Gastrocnemius medialis (tissue), 4 donors: ENCODE measurements at regions not wholly inside any gene's neighbourhood (a gene's known extent, or its start where the extent isn't known, plus 50 kb on each side); places are given as distances from the start of the nearest gene placed in this dataset.
"Not testable (repeated sequence)": the region's sequence is repeated elsewhere in the genome, so short reads cannot be mapped to it uniquely, and the experiment has no call there.

Source experiments
- ATAC-seq, 2 donors: fragments of 150-250 bp; one replicate each; pipeline ENCODE4 v1.9.1; 2016
- DNase-seq, 2 donors: peaks; one replicate each; pipeline ENCODE4 v3.0.0-alpha.2; 2019
- H3K27ac ChIP-seq, 4 donors: fragments of 200-600 bp; sonication (generic); 1 replicate in 1 of 4; 2 replicates in 3 of 4; pipeline ENCODE4 v1.5.1; 2016 to 2018; ENCODE audit warnings: mild to moderate bottlenecking in 2 of 4, moderate library complexity in 1 of 4
- H3K27me3 ChIP-seq, 3 donors: fragments of 200-600 bp; sonication (generic) in 2 of 3; 1 replicate in 1 of 3; 2 replicates in 2 of 3; pipeline versions ENCODE4 v1.5.1 to v1.6.0; 2016 to 2019; ENCODE audit warnings: mild to moderate bottlenecking in 1 of 3, moderate library complexity in 1 of 3
- H3K36me3 ChIP-seq, 2 donors: fragments of 200-600 bp; sonication (generic) in 1 of 2; one replicate each; pipeline ENCODE4 v1.5.1; 2017 to 2018
- H3K4me1 ChIP-seq, 2 donors: fragments of 200-600 bp; sonication (generic) in 1 of 2; one replicate each; pipeline ENCODE4 v1.5.1; 2016 to 2017; ENCODE audit warnings: mild to moderate bottlenecking in 2 of 2
- H3K4me3 ChIP-seq, 4 donors: fragments of 200-600 bp; sonication (generic) in 3 of 4; 1 replicate in 1 of 4; 2 replicates in 3 of 4; pipeline ENCODE4 v1.5.1; 2016 to 2019; ENCODE audit warnings: mild to moderate bottlenecking in 2 of 4
- H3K9me3 ChIP-seq, 3 donors: fragments of 200-600 bp; sonication (generic) in 2 of 3; 1 replicate in 1 of 3; 2 replicates in 2 of 3; pipeline ENCODE4 v1.5.1; 2016 to 2019
- CTCF ChIP-seq, 5 experiments: fragments of 450-650 bp in 3 of 5; fragments of 200-600 bp in 2 of 5; sonication (generic) in 2 of 5; IDR thresholded peaks in 4 of 5; conservative IDR thresholded peaks in 1 of 5; 1 replicate in 4 of 5; 2 replicates in 1 of 5; pipeline ENCODE4 v1.5.1; 2016 to 2019; ENCODE audit warnings: antibody characterized with exemption in 5 of 5, mild to moderate bottlenecking in 3 of 5, moderate library complexity in 3 of 5
- POLR2A ChIP-seq, 2 donors: fragments of 450-650 bp; IDR thresholded peaks; one replicate each; pipeline ENCODE4 v1.6.1; 2017; ENCODE audit warnings: antibody characterized with exemption in 2 of 2, mild to moderate bottlenecking in 2 of 2, moderate library complexity in 2 of 2
- in situ Hi-C, 4 donors: fragments of 200-750 bp; cut with MboI; loops; one replicate each; pipeline versions ENCODE4 v1.15.0 to v1.8.0; 2017; ENCODE audit warnings: low sequenced_read_pairs in 4 of 4
- intact Hi-C: fragments of 100-400 bp; cut with DNase I; formaldehyde crosslinking; loops from one replicate; pipeline ENCODE4 v1.15.1; 2023; ENCODE audit warnings: low total_unique reads

- no peaks in the 10 kb centered on the region for H3K36me3 ChIP-seq
- no peaks in the 10 kb centered on the region for H3K4me1 ChIP-seq
- no peaks in the 10 kb centered on the region for H3K27me3 ChIP-seq
- no peak overlapping the region for H3K27ac ChIP-seq
- H3K9me3 ChIP-seq, result no peaks in the 10 kb centered on the region
- TF ChIP-seq CTCF (IDR thresholded peaks at IDR 0.05 in 4 of 5, conservative IDR thresholded peaks at IDR 0.05 in 1 of 5) (no peak), POLR2A (IDR thresholded peaks at IDR 0.05) (no peak)
- no peak for DNase-seq
- intact Hi-C loops, result no loop called here
- no peak overlapping the region for H3K4me3 ChIP-seq
- in situ Hi-C loops, result no loop called here
- ATAC-seq, result no peak
These were observed 586.3 kb upstream of the RAG2 start for GRCh38 chr11:37184326-37184725.

- in situ Hi-C loops (no loop called here), intact Hi-C loops (no loop called here)
- no peaks in the 10 kb centered on the region for H3K9me3 ChIP-seq
- no peaks in the 10 kb centered on the region for H3K36me3 ChIP-seq
- no peaks in the 10 kb centered on the region for H3K4me1 ChIP-seq
- no peak overlapping the region for H3K4me3 ChIP-seq
- TF ChIP-seq POLR2A (IDR thresholded peaks at IDR 0.05), result no peak
- TF ChIP-seq CTCF (IDR thresholded peaks at IDR 0.05 in 4 of 5, conservative IDR thresholded peaks at IDR 0.05 in 1 of 5), result no peak
- ATAC-seq (no peak), DNase-seq (no peak)
- H3K27ac ChIP-seq, result no peak overlapping the region
- no peaks in the 10 kb centered on the region for H3K27me3 ChIP-seq
These were observed 584.0 kb upstream of the RAG2 start for GRCh38 chr11:37182031-37182430.

GRCh38 chr11:37177721-37178120, 579.7 kb upstream of the RAG2 start:
- Histone ChIP-seq H3K4me1 (no peaks in the 10 kb centered on the region), H3K27ac (no peak overlapping the region), H3K4me3 (no peak overlapping the region), H3K9me3 (no peaks in the 10 kb centered on the region), H3K27me3 (no peaks in the 10 kb centered on the region), H3K36me3 (no peaks in the 10 kb centered on the region)
- ATAC-seq, result no peak
- in situ Hi-C loops (no loop called here), intact Hi-C loops (no loop called here)
- no peak for TF ChIP-seq CTCF (IDR thresholded peaks at IDR 0.05 in 4 of 5, conservative IDR thresholded peaks at IDR 0.05 in 1 of 5)
- TF ChIP-seq POLR2A (IDR thresholded peaks at IDR 0.05), result no peak
- no peak for DNase-seq

- TF ChIP-seq POLR2A (IDR thresholded peaks at IDR 0.05) (no peak), CTCF (IDR thresholded peaks at IDR 0.05 in 4 of 5, conservative IDR thresholded peaks at IDR 0.05 in 1 of 5) (no peak)
- in situ Hi-C loops, result no loop called here
These were observed 573.4 kb upstream of the RAG2 start for GRCh38 chr11:37171451-37171850.

GRCh38 chr11:37170311-37170710, 572.3 kb upstream of the RAG2 start:
- Histone ChIP-seq H3K36me3 (no peaks in the 10 kb centered on the region), H3K27ac (no peak overlapping the region), H3K9me3 (no peaks in the 10 kb centered on the region), H3K4me1 (no peaks in the 10 kb centered on the region), H3K27me3 (no peaks in the 10 kb centered on the region), H3K4me3 (no peak overlapping the region)
- DNase-seq (no peak), ATAC-seq (no peak)
- TF ChIP-seq CTCF (IDR thresholded peaks at IDR 0.05 in 4 of 5, conservative IDR thresholded peaks at IDR 0.05 in 1 of 5) (no peak), POLR2A (IDR thresholded peaks at IDR 0.05) (no peak)
- intact Hi-C loops, result no loop called here
- in situ Hi-C loops, result no loop called here

More at GRCh38 chr11:37171451-37171850, 573.4 kb upstream of the RAG2 start:
- DNase-seq (no peak), ATAC-seq (no peak)
- Histone ChIP-seq H3K4me1 (no peaks in the 10 kb centered on the region), H3K27ac (no peak overlapping the region), H3K9me3 (no peaks in the 10 kb centered on the region), H3K4me3 (no peak overlapping the region), H3K36me3 (no peaks in the 10 kb centered on the region), H3K27me3 (no peaks in the 10 kb centered on the region)
- intact Hi-C loops, result no loop called here

GRCh38 chr11:37145434-37145833, 547.4 kb upstream of the RAG2 start:
- H3K4me3 ChIP-seq, in situ Hi-C loops, H3K27ac ChIP-seq, intact Hi-C loops, H3K9me3 ChIP-seq, H3K27me3 ChIP-seq, H3K36me3 ChIP-seq, ATAC-seq, DNase-seq, H3K4me1 ChIP-seq: not testable (repeated sequence)
